Parathyroid adenoma (tissue), 2 donors: ENCODE measurements at regions not wholly inside any gene's neighbourhood (a gene's known extent, or its start where the extent isn't known, plus 50 kb on each side); places are given as distances from the start of the nearest gene placed in this dataset.

Experiments used
- H2AFZ ChIP-seq: fragments of 300-600 bp; sonication (generic); one replicate; pipeline ENCODE4 v1.7.0; 2017; ENCODE audit warnings: antibody characterized with exemption, mild to moderate bottlenecking
- H3K27ac ChIP-seq: fragments of 300-600 bp; sonication (generic); one replicate; pipeline ENCODE4 v1.7.0; 2017
- H3K27me3 ChIP-seq: fragments of 300-600 bp; sonication (generic); one replicate; pipeline ENCODE4 v1.7.0; 2017; ENCODE audit warnings: low read length; ENCODE audit not compliant: control insufficient read depth, insufficient read depth
- H3K36me3 ChIP-seq: fragments of 300-600 bp; sonication (generic); one replicate; pipeline ENCODE4 v1.7.0; 2017; ENCODE audit warnings: low read length; ENCODE audit not compliant: control insufficient read depth, insufficient read depth
- H3K4me1 ChIP-seq: fragments of 300-600 bp; sonication (generic); one replicate; pipeline ENCODE4 v1.7.0; 2017; ENCODE audit warnings: control low read depth
- H3K4me2 ChIP-seq: fragments of 300-600 bp; sonication (generic); one replicate; pipeline ENCODE4 v1.7.0; 2017; ENCODE audit warnings: low read length
- H3K4me3 ChIP-seq: fragments of 300-600 bp; sonication (generic); one replicate; pipeline ENCODE4 v1.7.0; 2017; ENCODE audit warnings: low read depth, low read length
- H3K79me2 ChIP-seq: fragments of 300-600 bp; sonication (generic); one replicate; pipeline ENCODE4 v1.7.0; 2017; ENCODE audit warnings: control low read depth
- H3K9ac ChIP-seq: fragments of 300-600 bp; sonication (generic); one replicate; pipeline ENCODE4 v1.7.0; 2017; ENCODE audit warnings: mild to moderate bottlenecking
- H3K9me3 ChIP-seq: fragments of 300-600 bp; sonication (generic); one replicate; pipeline ENCODE4 v1.7.0; 2017; ENCODE audit warnings: low read length; ENCODE audit not compliant: control insufficient read depth
- TF ChIP-seq, protein P1 (sequence below): fragments of 300-600 bp; sonication (generic); IDR thresholded peaks from one replicate; pipeline ENCODE4 v1.7.0; 2017; ENCODE audit warnings: antibody characterized with exemption, mild to moderate bottlenecking
- donor health status: primary hyperparathyroidism.

DNA sequence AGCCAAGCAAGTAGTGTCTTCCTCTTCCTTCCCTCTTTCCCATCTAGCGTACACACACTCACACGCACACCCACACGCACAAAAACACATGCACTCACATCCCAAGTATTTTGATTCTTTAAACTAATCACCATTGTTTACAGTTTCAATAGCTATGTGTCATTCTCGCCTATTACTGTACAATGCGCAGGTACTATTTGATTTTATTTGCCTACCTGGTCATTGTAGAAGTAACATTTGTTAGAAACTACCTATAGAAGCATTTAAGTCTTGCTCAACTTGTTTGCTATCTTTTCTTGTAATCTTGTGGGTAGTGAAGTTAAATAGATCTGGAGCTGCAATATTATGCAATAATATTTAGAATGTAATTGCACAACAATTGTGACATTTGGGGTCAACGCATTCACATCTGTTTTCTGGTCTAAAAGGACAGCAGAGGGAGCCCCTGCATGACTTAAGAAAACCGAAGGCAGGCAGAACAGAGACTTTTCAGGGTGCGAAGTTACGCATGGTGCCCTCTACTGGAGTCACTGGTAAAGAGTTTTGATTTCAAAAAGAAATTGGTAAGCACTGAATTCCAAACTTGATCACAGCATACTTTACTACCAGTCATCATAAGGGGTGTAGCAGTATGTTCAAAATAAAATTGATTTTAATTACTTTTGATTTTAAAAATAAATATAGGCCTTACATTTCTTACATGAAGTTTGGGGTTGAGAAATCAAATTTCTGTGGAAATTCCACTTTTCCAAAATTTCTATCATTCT lies 503.3 kb upstream of the FAM241A start:
- Histone ChIP-seq H2AFZ (no peak overlapping the region), H3K36me3 (no peaks in the 10 kb centered on the region), H3K4me1 (no peaks in the 10 kb centered on the region), H3K79me2 (no peaks in the 10 kb centered on the region), H3K4me2 (no peak overlapping the region), H3K4me3 (no peak overlapping the region), H3K27ac (no peak overlapping the region), H3K9ac (no peak overlapping the region), H3K27me3 (peaks cover 4% of the 10 kb centered on the region), H3K9me3 (no peaks in the 10 kb centered on the region)
- TF ChIP-seq, protein P1, sequence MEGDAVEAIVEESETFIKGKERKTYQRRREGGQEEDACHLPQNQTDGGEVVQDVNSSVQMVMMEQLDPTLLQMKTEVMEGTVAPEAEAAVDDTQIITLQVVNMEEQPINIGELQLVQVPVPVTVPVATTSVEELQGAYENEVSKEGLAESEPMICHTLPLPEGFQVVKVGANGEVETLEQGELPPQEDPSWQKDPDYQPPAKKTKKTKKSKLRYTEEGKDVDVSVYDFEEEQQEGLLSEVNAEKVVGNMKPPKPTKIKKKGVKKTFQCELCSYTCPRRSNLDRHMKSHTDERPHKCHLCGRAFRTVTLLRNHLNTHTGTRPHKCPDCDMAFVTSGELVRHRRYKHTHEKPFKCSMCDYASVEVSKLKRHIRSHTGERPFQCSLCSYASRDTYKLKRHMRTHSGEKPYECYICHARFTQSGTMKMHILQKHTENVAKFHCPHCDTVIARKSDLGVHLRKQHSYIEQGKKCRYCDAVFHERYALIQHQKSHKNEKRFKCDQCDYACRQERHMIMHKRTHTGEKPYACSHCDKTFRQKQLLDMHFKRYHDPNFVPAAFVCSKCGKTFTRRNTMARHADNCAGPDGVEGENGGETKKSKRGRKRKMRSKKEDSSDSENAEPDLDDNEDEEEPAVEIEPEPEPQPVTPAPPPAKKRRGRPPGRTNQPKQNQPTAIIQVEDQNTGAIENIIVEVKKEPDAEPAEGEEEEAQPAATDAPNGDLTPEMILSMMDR = peak; percentile 56

DNA sequence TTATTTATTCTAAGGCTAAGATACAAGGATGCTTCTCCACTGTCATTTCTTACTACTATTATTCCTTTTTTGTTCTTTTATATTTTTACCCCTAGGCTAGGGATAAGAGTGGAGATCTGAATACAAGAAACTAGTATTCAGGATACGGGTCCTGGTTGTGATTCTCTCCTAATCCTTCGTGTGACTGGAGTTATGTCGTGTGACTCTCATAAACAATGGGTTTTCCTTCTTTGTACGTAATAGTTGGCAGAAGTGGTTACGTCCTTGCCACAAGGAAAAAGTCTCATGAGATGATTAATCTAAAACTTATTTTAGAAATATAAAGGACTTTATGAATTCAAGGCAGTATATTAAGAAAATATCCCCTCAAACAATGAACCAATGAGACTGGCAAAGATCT lies 497.2 kb upstream of the FAM241A start:
- H3K4me1 ChIP-seq = no peaks in the 10 kb centered on the region
- no peaks in the 10 kb centered on the region for H3K36me3 ChIP-seq
- H3K27ac ChIP-seq = no peak overlapping the region
- no peaks in the 10 kb centered on the region for H3K27me3 ChIP-seq
- H2AFZ ChIP-seq = no peak overlapping the region
- no peaks in the 10 kb centered on the region for H3K9me3 ChIP-seq
- no peak overlapping the region for H3K4me3 ChIP-seq
- no peaks in the 10 kb centered on the region for H3K79me2 ChIP-seq
- H3K9ac ChIP-seq = no peak overlapping the region
- no peak overlapping the region for H3K4me2 ChIP-seq
- TF ChIP-seq, protein P1 = no peak

DNA sequence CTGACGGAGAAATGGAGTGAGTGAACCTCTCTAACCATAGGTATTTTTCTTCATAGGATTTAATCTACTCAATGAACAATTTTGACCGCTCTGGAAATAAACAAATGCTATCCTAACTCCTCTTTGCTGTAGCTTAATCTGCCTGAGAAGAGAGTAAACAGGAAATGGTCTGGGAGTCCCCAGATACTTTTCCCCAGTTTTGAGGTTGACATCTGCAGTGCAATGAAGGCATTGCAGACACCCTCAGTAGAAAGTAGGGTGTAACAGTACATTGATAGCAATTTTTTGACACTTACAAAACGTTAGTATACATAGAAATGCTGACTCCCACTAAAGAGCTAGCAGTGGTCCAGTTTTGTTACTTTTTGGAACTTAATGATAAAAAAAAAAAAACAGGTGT lies 495.9 kb upstream of the FAM241A start:
- Histone ChIP-seq H3K9ac (no peak overlapping the region), H3K4me1 (no peaks in the 10 kb centered on the region), H3K36me3 (no peaks in the 10 kb centered on the region), H2AFZ (no peak overlapping the region), H3K9me3 (no peaks in the 10 kb centered on the region), H3K27ac (no peak overlapping the region), H3K27me3 (no peaks in the 10 kb centered on the region), H3K79me2 (no peaks in the 10 kb centered on the region), H3K4me3 (no peak overlapping the region), H3K4me2 (no peak overlapping the region)
- TF ChIP-seq, protein P1 = no peak

DNA sequence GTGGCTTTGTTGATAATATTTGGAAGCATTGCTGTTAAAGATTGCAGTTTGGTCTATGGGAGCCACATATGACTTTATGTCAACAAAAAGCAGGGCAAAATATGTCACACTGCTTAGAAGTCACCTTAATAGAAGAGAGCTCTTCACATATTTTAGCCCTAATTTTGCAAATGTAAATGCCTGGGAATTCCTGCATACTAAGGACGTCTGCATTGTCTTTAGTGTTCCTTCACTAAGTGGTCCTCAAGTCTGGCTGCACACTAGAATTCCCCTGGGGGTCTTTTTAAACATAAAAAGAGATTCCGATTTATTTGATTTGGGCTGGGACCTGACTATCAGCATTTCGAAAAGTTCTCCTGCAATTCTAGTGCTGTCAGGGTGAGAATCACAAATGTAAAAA lies 495.1 kb upstream of the FAM241A start:
- Histone ChIP-seq H3K27me3 (no peaks in the 10 kb centered on the region), H3K9me3 (no peaks in the 10 kb centered on the region), H2AFZ (no peak overlapping the region), H3K79me2 (no peaks in the 10 kb centered on the region), H3K27ac (no peak overlapping the region), H3K4me3 (no peak overlapping the region), H3K4me1 (no peaks in the 10 kb centered on the region), H3K9ac (no peak overlapping the region), H3K36me3 (no peaks in the 10 kb centered on the region), H3K4me2 (no peak overlapping the region)
- TF ChIP-seq, protein P1 = no peak

DNA sequence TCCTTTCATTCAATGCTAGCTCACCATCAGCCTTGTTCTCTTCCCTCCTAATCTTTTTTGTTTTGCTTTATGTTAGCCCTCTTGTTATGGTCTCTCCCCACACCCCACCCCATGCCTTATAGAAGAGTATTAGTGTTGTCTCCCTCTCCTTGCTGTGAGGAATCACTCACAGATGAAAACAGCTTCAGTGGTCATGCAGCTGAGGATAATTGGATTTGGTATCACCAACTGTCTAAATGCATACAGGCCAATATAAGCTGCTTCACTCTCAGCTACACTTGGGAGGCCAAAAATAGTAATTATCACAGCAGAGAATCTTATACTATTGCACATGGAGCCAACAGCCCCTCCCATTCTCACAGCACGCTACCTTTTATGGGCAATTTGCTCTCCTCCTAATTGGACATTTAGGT lies 494.6 kb upstream of the FAM241A start:
- no peaks in the 10 kb centered on the region for H3K9me3 ChIP-seq

More for the DNA sequence above, 494.6 kb upstream of the FAM241A start:
- Histone ChIP-seq H3K4me3 (no peak overlapping the region), H3K27me3 (no peaks in the 10 kb centered on the region), H3K4me2 (no peak overlapping the region), H2AFZ (no peak overlapping the region), H3K27ac (no peak overlapping the region), H3K79me2 (no peaks in the 10 kb centered on the region), H3K9ac (no peak overlapping the region), H3K36me3 (no peaks in the 10 kb centered on the region), H3K4me1 (no peaks in the 10 kb centered on the region)
- TF ChIP-seq, protein P1 = no peak
